Epithelial cell of esophagus (primary cell): ENCODE measurements at regions not wholly inside any gene's neighbourhood (a gene's known extent, or its start where the extent isn't known, plus 50 kb on each side); places are given as distances from the start of the nearest gene placed in this dataset.

Experiments
- DNase-seq: peaks from one replicate; pipeline ENCODE4 v3.0.0; 2010; ENCODE audit warnings: low read depth
- H3K4me3 ChIP-seq: 2 replicates; pipeline ENCODE4 v1.5.1; 2011; ENCODE audit warnings: mild to moderate bottlenecking, low read length, control low read depth
- TF ChIP-seq, protein P1 (sequence below): IDR thresholded peaks from 2 replicates; pipeline ENCODE4 v1.5.1; 2011; ENCODE audit warnings: low read depth, mild to moderate bottlenecking, low read length, control low read depth, inconsistent platforms; ENCODE audit not compliant: insufficient read depth; ENCODE audit errors: missing control alignments

DNA sequence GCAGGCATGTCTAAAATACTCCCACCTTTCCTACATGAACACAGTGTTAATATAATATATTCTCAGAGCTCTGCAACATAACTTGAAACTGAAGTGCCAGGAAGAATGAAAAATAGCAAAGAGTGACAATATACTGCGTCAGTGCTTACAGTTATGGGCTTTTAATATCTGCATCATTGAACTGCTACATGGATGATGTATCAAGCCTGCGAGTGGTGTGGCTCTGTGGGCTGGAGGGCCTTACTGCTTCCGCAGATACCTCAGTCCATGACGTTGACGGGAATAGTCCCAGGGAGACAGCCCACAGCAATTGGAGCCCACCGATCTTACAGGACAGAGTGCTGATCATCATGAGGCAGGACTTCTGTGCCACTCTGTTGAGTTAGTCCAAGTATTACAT is 727.0 kb downstream of the NR2F2 start:
- DNase-seq: no peak
- TF ChIP-seq, protein P1, sequence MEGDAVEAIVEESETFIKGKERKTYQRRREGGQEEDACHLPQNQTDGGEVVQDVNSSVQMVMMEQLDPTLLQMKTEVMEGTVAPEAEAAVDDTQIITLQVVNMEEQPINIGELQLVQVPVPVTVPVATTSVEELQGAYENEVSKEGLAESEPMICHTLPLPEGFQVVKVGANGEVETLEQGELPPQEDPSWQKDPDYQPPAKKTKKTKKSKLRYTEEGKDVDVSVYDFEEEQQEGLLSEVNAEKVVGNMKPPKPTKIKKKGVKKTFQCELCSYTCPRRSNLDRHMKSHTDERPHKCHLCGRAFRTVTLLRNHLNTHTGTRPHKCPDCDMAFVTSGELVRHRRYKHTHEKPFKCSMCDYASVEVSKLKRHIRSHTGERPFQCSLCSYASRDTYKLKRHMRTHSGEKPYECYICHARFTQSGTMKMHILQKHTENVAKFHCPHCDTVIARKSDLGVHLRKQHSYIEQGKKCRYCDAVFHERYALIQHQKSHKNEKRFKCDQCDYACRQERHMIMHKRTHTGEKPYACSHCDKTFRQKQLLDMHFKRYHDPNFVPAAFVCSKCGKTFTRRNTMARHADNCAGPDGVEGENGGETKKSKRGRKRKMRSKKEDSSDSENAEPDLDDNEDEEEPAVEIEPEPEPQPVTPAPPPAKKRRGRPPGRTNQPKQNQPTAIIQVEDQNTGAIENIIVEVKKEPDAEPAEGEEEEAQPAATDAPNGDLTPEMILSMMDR: no peak
- no peak overlapping the region for H3K4me3 ChIP-seq

DNA sequence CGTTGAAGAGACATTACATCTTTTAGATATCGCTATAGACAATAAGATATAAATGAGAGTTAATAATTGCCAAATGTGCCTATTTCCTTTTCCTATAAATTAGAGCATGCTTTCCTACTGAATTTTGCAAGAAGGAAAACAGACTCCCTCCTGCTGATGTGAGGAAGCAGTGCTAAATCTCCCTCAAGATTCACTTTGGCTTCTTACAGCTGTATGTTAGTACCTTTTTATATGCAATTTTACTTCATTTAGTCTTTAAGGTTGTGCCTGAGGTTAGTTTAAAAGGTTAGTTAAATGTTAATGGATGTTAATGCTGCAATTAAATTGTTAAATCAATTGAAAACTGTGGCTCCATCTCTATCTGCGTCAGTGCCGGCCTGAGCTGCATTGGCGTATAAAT is 728.8 kb downstream of the NR2F2 start:
- DNase-seq: no peak
- no peak overlapping the region for H3K4me3 ChIP-seq
- TF ChIP-seq, protein P1: no peak

DNA sequence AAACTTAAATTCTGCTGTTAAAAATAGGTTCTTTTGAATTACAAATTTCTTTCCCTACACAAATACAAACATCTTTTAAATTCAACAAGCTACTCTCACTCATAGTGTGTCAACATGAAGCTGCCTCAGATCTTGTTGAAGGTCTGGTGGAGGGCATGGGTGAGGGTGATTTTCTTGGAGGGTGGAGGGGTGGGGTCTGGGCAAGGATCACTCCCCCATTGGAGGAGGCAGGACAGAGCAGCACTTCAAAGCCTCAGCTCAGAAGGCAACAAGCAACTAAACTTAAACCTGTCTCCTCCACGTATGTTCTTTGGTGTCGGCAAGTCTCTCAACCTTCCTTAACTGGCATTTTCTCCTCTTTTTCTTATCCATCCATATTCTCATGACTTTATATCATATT is 730.9 kb downstream of the NR2F2 start:
- no peak overlapping the region for H3K4me3 ChIP-seq
- TF ChIP-seq, protein P1: no peak
- no peak for DNase-seq

DNA sequence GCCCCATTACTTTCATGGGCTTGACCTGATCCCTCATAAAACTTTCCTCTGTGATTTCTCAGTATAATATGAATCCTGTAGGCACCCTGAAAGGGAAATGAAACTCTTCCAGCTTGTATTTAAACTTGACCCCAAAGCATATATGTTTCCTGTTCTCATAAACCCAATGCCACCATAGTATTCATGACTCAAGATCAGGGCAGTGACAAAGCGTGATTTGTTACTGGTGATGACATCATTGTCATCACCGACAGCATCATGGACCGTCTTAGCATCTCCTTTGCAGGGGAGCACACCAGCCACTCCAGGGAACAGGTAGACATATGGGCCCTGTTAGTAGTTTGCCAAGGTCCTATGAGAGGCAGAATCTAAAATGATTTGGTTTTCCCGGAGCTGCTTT is 741.2 kb downstream of the NR2F2 start:
- TF ChIP-seq, protein P1: no peak
- DNase-seq: no peak
- H3K4me3 ChIP-seq: no peak overlapping the region

DNA sequence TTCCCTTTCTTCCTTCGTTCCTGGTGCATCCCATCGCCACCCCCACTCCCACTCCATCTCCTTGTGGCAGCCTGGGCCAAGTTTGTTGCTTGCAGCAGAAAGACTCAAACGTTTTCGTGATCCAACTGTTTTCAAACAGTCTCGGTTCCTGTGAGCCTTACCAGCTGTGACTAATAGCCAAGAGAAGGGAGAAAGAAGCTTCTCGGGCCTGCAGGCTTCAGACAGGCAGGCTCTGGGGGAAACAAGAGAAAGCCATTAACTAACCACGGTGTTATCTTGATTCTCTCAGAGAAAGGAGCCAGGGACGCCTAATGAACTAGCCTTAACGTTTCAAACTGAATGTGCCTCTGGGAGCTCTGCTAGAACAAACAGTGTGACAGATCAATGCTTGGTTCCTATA is 742.0 kb downstream of the NR2F2 start:
- DNase-seq: no peak
- no peak overlapping the region for H3K4me3 ChIP-seq

DNA sequence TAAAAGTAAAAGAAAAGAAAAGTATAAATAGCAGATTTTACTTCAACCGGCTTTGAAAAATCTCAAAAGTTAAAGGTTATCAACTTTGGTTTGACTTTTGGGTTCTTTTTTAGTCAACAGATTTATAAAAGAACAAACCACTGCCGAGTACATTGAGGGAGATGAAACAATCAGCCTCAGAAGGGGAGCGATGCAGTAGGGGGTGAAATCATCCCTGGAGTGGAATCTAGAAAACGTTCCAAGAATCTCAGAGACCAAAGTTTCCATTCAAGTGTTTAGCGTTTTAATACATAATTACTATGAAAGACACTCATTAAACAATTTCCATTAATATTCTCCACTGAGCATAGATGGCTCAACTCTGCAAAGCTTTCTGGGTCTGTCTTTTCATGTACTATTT is 745.5 kb downstream of the NR2F2 start:
- DNase-seq: no peak
- H3K4me3 ChIP-seq: no peak overlapping the region
- TF ChIP-seq, protein P1: no peak

More for the DNA sequence above, 742.0 kb downstream of the NR2F2 start:
- TF ChIP-seq, protein P1: no peak

DNA sequence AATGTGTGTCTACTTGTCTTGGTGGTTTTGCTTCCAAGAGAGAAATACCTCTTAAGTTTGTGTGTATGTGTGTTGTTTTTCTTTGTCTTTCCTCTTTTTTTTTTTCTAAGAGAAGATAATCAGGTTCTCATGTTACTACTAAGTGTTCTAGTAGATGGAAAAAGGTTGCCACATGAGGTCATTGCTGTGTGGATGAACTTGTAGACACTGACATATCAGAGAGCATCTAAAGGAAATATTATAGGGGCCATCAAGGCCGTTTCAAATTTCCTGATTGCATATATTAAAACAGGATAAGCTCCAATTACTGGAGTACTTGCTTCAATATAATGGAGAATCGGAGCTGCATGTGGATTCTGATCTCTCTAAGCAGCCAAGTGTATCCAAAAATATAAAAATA is 747.5 kb downstream of the NR2F2 start:
- no peak overlapping the region for H3K4me3 ChIP-seq
- no peak for DNase-seq
- TF ChIP-seq, protein P1: no peak
